ENCODE measurements at regions not wholly inside any gene's neighbourhood (a gene's known extent, or its start where the extent isn't known, plus 50 kb on each side); places are given as distances from the start of the nearest gene placed in this dataset.

DNA sequence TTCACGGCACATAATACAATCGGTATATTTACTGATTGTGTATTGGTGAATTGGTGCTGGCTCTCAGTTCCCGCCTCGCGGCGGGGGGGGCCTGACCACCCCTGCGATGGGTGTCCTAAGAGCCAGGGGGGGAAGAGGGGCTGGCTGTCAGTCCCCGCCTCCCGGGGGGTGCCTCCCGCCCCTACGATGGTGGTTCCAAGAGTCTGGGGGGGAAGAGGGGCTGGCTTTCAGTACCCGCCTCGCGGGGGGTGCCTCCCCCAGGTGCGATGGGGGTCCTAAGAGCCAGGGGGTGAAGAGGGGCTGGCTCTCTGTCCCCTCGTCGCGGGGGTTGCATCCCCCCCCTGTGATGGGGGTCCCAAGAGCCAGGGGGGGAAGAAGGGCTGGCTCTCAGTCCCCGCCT, 2321.8 kb upstream of the PCDH20 start:
- Histone ChIP-seq H3K4me1 (ENCODE audit: control insufficient read depth in 1 of 2, insufficient read depth in 2 of 2, low read length in 2 of 2) (no peaks in the 10 kb centered on the region), H3K27me3 (ENCODE audit: insufficient read depth, low read length) (no peaks in the 10 kb centered on the region), H3K4me3 (replicated peaks in 1 of 2; ENCODE audit: low read depth in 1 of 2, low read length in 2 of 2) (no peak overlapping the region), H3K27ac (ENCODE audit: low read depth, low read length) (no peak overlapping the region), H2AFZ (ENCODE audit: low read depth, low read length, poor library complexity, severe bottlenecking) (no peak overlapping the region), H3K36me3 (ENCODE audit: control insufficient read depth in 1 of 2, insufficient read depth in 2 of 2, low read length in 2 of 2) (no peaks in the 10 kb centered on the region), H3K9me2 (ENCODE audit: insufficient read depth) (no peaks in the 10 kb centered on the region), H3K9ac (ENCODE audit: low read length) (no peak overlapping the region), H4K20me1 (ENCODE audit: insufficient read depth) (no peaks in the 10 kb centered on the region), H3K79me2 (ENCODE audit: insufficient read depth, low read length) (no peaks in the 10 kb centered on the region), H3K4me2 (ENCODE audit: low read length) (no peak overlapping the region), H3K9me3 (ENCODE audit: control insufficient read depth in 1 of 2, insufficient read depth in 1 of 2, low read depth in 1 of 2, low read length in 2 of 2) (no peaks in the 10 kb centered on the region)
- RAD21 ChIA-PET (ENCODE audit: low non-redundant PET in 1 of 2, low total read pairs in 2 of 2, uncharacterized antibody in 2 of 2, unreplicated experiment in 2 of 2) = no interaction called here
- intact Hi-C loops (cut with micrococcal nuclease) = no loop called here
- POLR2A ChIA-PET = no interaction called here
- ATAC-seq (no peak), DNase-seq (ENCODE audit: low read depth, low spot score) (no peak)
- no TSS peak for BruUV-seq (replicated peaks)
- CTCF ChIA-PET = no interaction called here
- no peak for TF ChIP-seq ELF1 (IDR thresholded peaks at IDR 0.05; ENCODE audit: borderline replicate concordance, low read depth)
- TF ChIP-seq ZNF274 (IDR thresholded peaks at IDR 0.05; ENCODE audit: low read depth, low read length) = no peak
- TF ChIP-seq RAD21 (IDR thresholded peaks at IDR 0.05; ENCODE audit: low read depth) = no peak
- TF ChIP-seq, protein P1, sequence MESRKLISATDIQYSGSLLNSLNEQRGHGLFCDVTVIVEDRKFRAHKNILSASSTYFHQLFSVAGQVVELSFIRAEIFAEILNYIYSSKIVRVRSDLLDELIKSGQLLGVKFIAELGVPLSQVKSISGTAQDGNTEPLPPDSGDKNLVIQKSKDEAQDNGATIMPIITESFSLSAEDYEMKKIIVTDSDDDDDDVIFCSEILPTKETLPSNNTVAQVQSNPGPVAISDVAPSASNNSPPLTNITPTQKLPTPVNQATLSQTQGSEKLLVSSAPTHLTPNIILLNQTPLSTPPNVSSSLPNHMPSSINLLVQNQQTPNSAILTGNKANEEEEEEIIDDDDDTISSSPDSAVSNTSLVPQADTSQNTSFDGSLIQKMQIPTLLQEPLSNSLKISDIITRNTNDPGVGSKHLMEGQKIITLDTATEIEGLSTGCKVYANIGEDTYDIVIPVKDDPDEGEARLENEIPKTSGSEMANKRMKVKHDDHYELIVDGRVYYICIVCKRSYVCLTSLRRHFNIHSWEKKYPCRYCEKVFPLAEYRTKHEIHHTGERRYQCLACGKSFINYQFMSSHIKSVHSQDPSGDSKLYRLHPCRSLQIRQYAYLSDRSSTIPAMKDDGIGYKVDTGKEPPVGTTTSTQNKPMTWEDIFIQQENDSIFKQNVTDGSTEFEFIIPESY (IDR thresholded peaks at IDR 0.05; ENCODE audit: extremely low read depth, insufficient replicate concordance, low read length) = no peak
- TF ChIP-seq, protein P2, sequence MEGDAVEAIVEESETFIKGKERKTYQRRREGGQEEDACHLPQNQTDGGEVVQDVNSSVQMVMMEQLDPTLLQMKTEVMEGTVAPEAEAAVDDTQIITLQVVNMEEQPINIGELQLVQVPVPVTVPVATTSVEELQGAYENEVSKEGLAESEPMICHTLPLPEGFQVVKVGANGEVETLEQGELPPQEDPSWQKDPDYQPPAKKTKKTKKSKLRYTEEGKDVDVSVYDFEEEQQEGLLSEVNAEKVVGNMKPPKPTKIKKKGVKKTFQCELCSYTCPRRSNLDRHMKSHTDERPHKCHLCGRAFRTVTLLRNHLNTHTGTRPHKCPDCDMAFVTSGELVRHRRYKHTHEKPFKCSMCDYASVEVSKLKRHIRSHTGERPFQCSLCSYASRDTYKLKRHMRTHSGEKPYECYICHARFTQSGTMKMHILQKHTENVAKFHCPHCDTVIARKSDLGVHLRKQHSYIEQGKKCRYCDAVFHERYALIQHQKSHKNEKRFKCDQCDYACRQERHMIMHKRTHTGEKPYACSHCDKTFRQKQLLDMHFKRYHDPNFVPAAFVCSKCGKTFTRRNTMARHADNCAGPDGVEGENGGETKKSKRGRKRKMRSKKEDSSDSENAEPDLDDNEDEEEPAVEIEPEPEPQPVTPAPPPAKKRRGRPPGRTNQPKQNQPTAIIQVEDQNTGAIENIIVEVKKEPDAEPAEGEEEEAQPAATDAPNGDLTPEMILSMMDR (IDR thresholded peaks at IDR 0.05 in 2 of 3, conservative IDR thresholded peaks at IDR 0.05 in 1 of 3; ENCODE audit: borderline replicate concordance in 1 of 3, insufficient read depth in 1 of 3, low read depth in 2 of 3, low read length in 2 of 3) = no peak
- TF ChIP-seq JUND (IDR thresholded peaks at IDR 0.05) = no peak
- TF ChIP-seq POLR2AphosphoS5 (IDR thresholded peaks at IDR 0.05; ENCODE audit: low read depth, low read length) = no peak
- no peak for TF ChIP-seq ZFX (IDR thresholded peaks at IDR 0.05)
- TF ChIP-seq SP1 (IDR thresholded peaks at IDR 0.05; ENCODE audit: low read depth) = no peak
- TF ChIP-seq POLR2A (IDR thresholded peaks at IDR 0.05; ENCODE audit: borderline replicate concordance, extremely low read depth, insufficient read depth, insufficient read length) = no peak
- TF ChIP-seq CBX3 (IDR thresholded peaks at IDR 0.05; ENCODE audit: low read depth) = no peak
- TF ChIP-seq FOSL1 (IDR thresholded peaks at IDR 0.05; ENCODE audit: low read depth) = no peak

All from HCT116 (cell line).